IMR-90 (cell line): ENCODE measurements at regions not wholly inside any gene's neighbourhood (a gene's known extent, or its start where the extent isn't known, plus 50 kb on each side); places are given as distances from the start of the nearest gene placed in this dataset.
A peak's percentile ranks its signal among the peaks of the same experiment; 100 is the strongest.

ENCODE experiments used
- ATAC-seq: fragments of 200-7000 bp; cut with Tn5 transposase; 2 replicates; pipeline ENCODE4 v1.9.1; 2020; ENCODE audit warnings: low read depth, mild to moderate bottlenecking, moderate library complexity
- BruUV-seq: library from RNA; stranded (reverse); fragments of 400-500 nt; replicated peaks from 2 replicates; lab custom pipeline; 2021; lab: Mats Ljungman, UMichigan
- CTCF ChIA-PET: fragments of 300-600 bp; formaldehyde crosslinking; extraction: SDS; loops from one replicate; lab custom pipeline; 2021; ENCODE audit warnings: antibody characterized with exemption; lab: Yijun Ruan, JAX
- POLR2A ChIA-PET: fragments of 300-600 bp; sonication (Branson Sonifier 250); formaldehyde crosslinking; loops from one replicate; lab custom pipeline; 2022; ENCODE audit warnings: antibody characterized with exemption; ENCODE audit not compliant: unreplicated experiment; lab: Charles Lee
- DNase-seq: peaks from one replicate; pipeline ENCODE4 v3.0.0; 2013
- H2AFZ ChIP-seq: replicated peaks from 2 replicates; pipeline ENCODE3; 2013; ENCODE audit warnings: low read length, mild to moderate bottlenecking; ENCODE audit not compliant: poor library complexity
- H2AK5ac ChIP-seq: 2 replicates; pipeline ENCODE4 v1.6.1; 2013; ENCODE audit warnings: low read depth, low read length, inconsistent platforms
- H2AK9ac ChIP-seq: replicated peaks from 2 replicates; pipeline ENCODE3; 2013; ENCODE audit warnings: mild to moderate bottlenecking, low read depth, low read length, moderate library complexity; ENCODE audit not compliant: poor library complexity
- H2BK120ac ChIP-seq: 2 replicates; pipeline ENCODE4 v1.6.1; 2013; ENCODE audit warnings: low read depth, low read length, inconsistent platforms
- H2BK15ac ChIP-seq: 3 replicates; pipeline ENCODE4 v1.6.1; 2013; ENCODE audit warnings: low read depth, low read length, inconsistent platforms
- H2BK20ac ChIP-seq: 2 replicates; pipeline ENCODE4 v1.6.1; 2013; ENCODE audit warnings: low read depth, mild to moderate bottlenecking, inconsistent platforms, low read length, moderate library complexity
- H2BK5ac ChIP-seq: 2 replicates; pipeline ENCODE4 v1.6.1; 2013; ENCODE audit warnings: mild to moderate bottlenecking, low read depth, low read length, inconsistent platforms; ENCODE audit not compliant: poor library complexity, severe bottlenecking
- H3K14ac ChIP-seq: replicated peaks from 2 replicates; pipeline ENCODE4 v1.6.1; 2013; ENCODE audit warnings: low read depth, low read length, inconsistent platforms
- H3K18ac ChIP-seq: 2 replicates; pipeline ENCODE4 v1.6.1; 2013; ENCODE audit warnings: low read depth, low read length, control low read depth
- H3K23ac ChIP-seq: 2 replicates; pipeline ENCODE4 v1.6.1; 2013; ENCODE audit warnings: low read depth, low read length, inconsistent platforms
- H3K27ac ChIP-seq: 2 replicates; pipeline ENCODE4 v1.5.1; 2013; ENCODE audit warnings: mild to moderate bottlenecking, control low read depth, low read length; ENCODE audit not compliant: insufficient read depth
- H3K27me3 ChIP-seq: 2 replicates; pipeline ENCODE4 v1.6.1; 2013; ENCODE audit warnings: low read length; ENCODE audit not compliant: control insufficient read depth, insufficient read depth
- H3K36me3 ChIP-seq: 2 replicates; pipeline ENCODE4 v1.6.1; 2013; ENCODE audit warnings: low read length, mixed read lengths; ENCODE audit not compliant: control insufficient read depth, insufficient read depth
- H3K4ac ChIP-seq: 2 replicates; pipeline ENCODE4 v1.6.1; 2013; ENCODE audit warnings: low read depth, low read length, inconsistent platforms
- H3K4me1 ChIP-seq: 2 replicates; pipeline ENCODE4 v1.6.1; 2013; ENCODE audit warnings: low read length, mixed read lengths; ENCODE audit not compliant: control insufficient read depth, insufficient read depth
- H3K4me2 ChIP-seq: 2 replicates; pipeline ENCODE4 v1.6.1; 2013; ENCODE audit warnings: low read depth, mild to moderate bottlenecking, control low read depth, low read length, moderate library complexity
- H3K4me3 ChIP-seq: 2 replicates; pipeline ENCODE4 v1.5.1; 2013; ENCODE audit warnings: low read depth, mild to moderate bottlenecking, control low read depth, low read length, moderate library complexity; ENCODE audit not compliant: insufficient read depth
- H3K56ac ChIP-seq: 2 replicates; pipeline ENCODE4 v1.6.1; 2013; ENCODE audit warnings: low read length, inconsistent platforms; ENCODE audit not compliant: insufficient read depth; ENCODE audit errors: extremely low read depth
- H3K79me1 ChIP-seq, 2 experiments: 2 replicates each; pipeline ENCODE4 v1.6.1; 2013; ENCODE audit warnings: low read length in 2 of 2, inconsistent platforms in 1 of 2, low read depth in 1 of 2
- H3K9ac ChIP-seq: 2 replicates; pipeline ENCODE4 v1.6.1; 2013; ENCODE audit warnings: low read depth, low read length, control low read depth
- H3K9me1 ChIP-seq: 2 replicates; pipeline ENCODE4 v1.6.1; 2013; ENCODE audit warnings: low read length, inconsistent platforms; ENCODE audit not compliant: insufficient read depth
- H3K9me3 ChIP-seq: 2 replicates; pipeline ENCODE4 v1.6.1; 2013; ENCODE audit warnings: low read length; ENCODE audit not compliant: control insufficient read depth, insufficient read depth
- H4K20me1 ChIP-seq: 2 replicates; pipeline ENCODE4 v1.6.1; 2013; ENCODE audit warnings: low read length, inconsistent platforms; ENCODE audit not compliant: insufficient read depth
- H4K5ac ChIP-seq: 2 replicates; pipeline ENCODE4 v1.6.1; 2013; ENCODE audit warnings: mild to moderate bottlenecking, low read depth, low read length, control low read depth
- H4K8ac ChIP-seq, 2 experiments: 2 replicates each; pipeline ENCODE4 v1.6.1; 2013; ENCODE audit warnings: low read depth in 2 of 2, low read length in 2 of 2, control low read depth in 1 of 2, inconsistent platforms in 1 of 2
- H4K91ac ChIP-seq: 2 replicates; pipeline ENCODE4 v1.6.1; 2013; ENCODE audit warnings: low read depth, low read length, inconsistent platforms; ENCODE audit not compliant: insufficient read depth
- BHLHE40 ChIP-seq: fragments of 150-350 bp; IDR thresholded peaks from 2 replicates; pipeline ENCODE4 v1.6.1; 2016; ENCODE audit warnings: mild to moderate bottlenecking, low read depth, low read length
- CEBPB ChIP-seq: IDR thresholded peaks from 2 replicates; pipeline ENCODE4 v1.6.1; 2012; ENCODE audit warnings: low read depth, low read length, improper control_type of control experiment
- CHD1 ChIP-seq: IDR thresholded peaks from 2 replicates; pipeline ENCODE4 v1.6.1; 2012; ENCODE audit warnings: low read depth, low read length, improper control_type of control experiment
- CTCF ChIP-seq: conservative IDR thresholded peaks from 2 replicates; pipeline ENCODE4 v1.5.1; 2012; ENCODE audit warnings: mild to moderate bottlenecking, low read depth, low read length, improper control_type of control experiment
- ELK1 ChIP-seq: fragments of 150-350 bp; IDR thresholded peaks from 2 replicates; pipeline ENCODE4 v1.6.1; 2016; ENCODE audit warnings: low read depth, mild to moderate bottlenecking, low read length, moderate library complexity, borderline replicate concordance
- FOS ChIP-seq: fragments of 150-350 bp; IDR thresholded peaks from 2 replicates; pipeline ENCODE4 v1.6.1; 2016; ENCODE audit warnings: low read depth, low read length
- MAFK ChIP-seq: IDR thresholded peaks from 2 replicates; pipeline ENCODE4 v1.6.1; 2012; ENCODE audit warnings: low read depth, low read length, improper control_type of control experiment
- MAZ ChIP-seq: IDR thresholded peaks from 2 replicates; pipeline ENCODE4 v1.6.1; 2012; ENCODE audit warnings: low read depth, mild to moderate bottlenecking, low read length, improper control_type of control experiment, moderate library complexity, borderline replicate concordance
- MXI1 ChIP-seq: IDR thresholded peaks from 2 replicates; pipeline ENCODE4 v1.6.1; 2012; ENCODE audit warnings: low read depth, mild to moderate bottlenecking, low read length, moderate library complexity, borderline replicate concordance
- NFE2L2 ChIP-seq: fragments of 150-350 bp; IDR thresholded peaks from 2 replicates; pipeline ENCODE4 v1.6.1; 2016; ENCODE audit warnings: low read depth, mild to moderate bottlenecking, low read length
- POLR2A ChIP-seq: IDR thresholded peaks from 2 replicates; pipeline ENCODE4 v1.6.1; 2012; ENCODE audit warnings: mild to moderate bottlenecking, low read depth, low read length
- RAD21 ChIP-seq: IDR thresholded peaks from 2 replicates; pipeline ENCODE4 v1.6.1; 2012; ENCODE audit warnings: low read length, improper control_type of control experiment
- RCOR1 ChIP-seq: IDR thresholded peaks from 2 replicates; pipeline ENCODE4 v1.6.1; 2012; ENCODE audit warnings: mild to moderate bottlenecking, low read length, improper control_type of control experiment; ENCODE audit not compliant: insufficient replicate concordance
- RFX5 ChIP-seq: IDR thresholded peaks from 2 replicates; pipeline ENCODE4 v1.8.0; 2012; ENCODE audit warnings: low read depth, mild to moderate bottlenecking, low read length, moderate library complexity
- SMC3 ChIP-seq: fragments of 150-350 bp; IDR thresholded peaks from 2 replicates; pipeline ENCODE4 v1.6.1; 2016; ENCODE audit warnings: low read depth, mild to moderate bottlenecking, antibody characterized with exemption, low read length, moderate library complexity
- USF2 ChIP-seq: fragments of 150-350 bp; IDR thresholded peaks from 2 replicates; pipeline ENCODE4 v1.6.1; 2017; ENCODE audit warnings: mild to moderate bottlenecking, antibody characterized with exemption, low read length, low read depth
- WGBS, 2 experiments: methylation state at CpG; one replicate each; pipeline versions ENCODE4 v1.1.5 to v1.1.7; 2013; ENCODE audit warnings: missing lambda C conversion rate in 2 of 2; ENCODE audit not compliant: insufficient read length in 1 of 2; ENCODE audit errors: extremely low coverage in 2 of 2; 5-methylcytosine and 5-hydroxymethylcytosine counted together
- dilution Hi-C: fragments of 300-500 bp; cut with HindIII; formaldehyde crosslinking; loops from one replicate; pipeline ENCODE4 v1.14.3; 2018; ENCODE audit warnings: low sequenced_read_pairs; ENCODE audit not compliant: unreplicated experiment
- in situ Hi-C: fragments of 300-500 bp; cut with MboI; formaldehyde crosslinking; loops from 3 replicates; pipeline ENCODE4 v1.14.3; 2019; ENCODE audit warnings: low sequenced_read_pairs, inconsistent platforms, mixed read lengths
- intact Hi-C: fragments of 100-400 bp; cut with micrococcal nuclease; formaldehyde crosslinking; loops from 2 replicates; pipeline ENCODE4 v1.10.0; 2022

GRCh38 chr1:79190074-79190473 lies 183.5 kb upstream of the ADGRL4 start:
- H2BK120ac ChIP-seq: 0 out of 2 replicates have a peak overlapping the region, but pooled peaks have one; percentile 35
- no peak overlapping the region for H4K8ac ChIP-seq
- H3K14ac ChIP-seq: peak overlapping the region; percentile 78
- H3K4me2 ChIP-seq: no peak overlapping the region
- H2BK20ac ChIP-seq: 0 out of 2 replicates have a peak overlapping the region, but pooled peaks have one; percentile 18
- no peaks in the 10 kb centered on the region for H4K20me1 ChIP-seq
- H3K4me3 ChIP-seq: no peak overlapping the region
- DNase-seq (peak; percentile 3), ATAC-seq (no peak)
- no peak overlapping the region for H3K27ac ChIP-seq
- dilution Hi-C loops: no loop called here
- no peak overlapping the region for H3K23ac ChIP-seq
- 100% methylated on average over 1 of the region's 1 CpG; no CpG with 5 or more reads in 1 of the 2 experiments for WGBS, 2 experiments
- BruUV-seq: no TSS peak
- no peak overlapping the region for H3K18ac ChIP-seq
- in situ Hi-C loops: no loop called here
- ChIA-PET POLR2A (no interaction called here), CTCF (no interaction called here)
- peaks cover 2% of the 10 kb centered on the region; the same call in 1 of the 2 replicates for H3K9me1 ChIP-seq
- H2AK5ac ChIP-seq: no peak overlapping the region
- H2AFZ ChIP-seq: no peak overlapping the region
- H2AK9ac ChIP-seq: no peak overlapping the region
- no peaks in the 10 kb centered on the region for H3K79me1 ChIP-seq
- intact Hi-C loops: no loop called here
- H3K9me3 ChIP-seq: no peaks in the 10 kb centered on the region
- 0 out of 3 replicates have a peak overlapping the region, but pooled peaks have one; percentile 32 for H2BK15ac ChIP-seq
- no peak overlapping the region for H3K9ac ChIP-seq
- no peak overlapping the region for H4K5ac ChIP-seq
- peaks cover 2% of the 10 kb centered on the region for H3K4me1 ChIP-seq
- no peak overlapping the region for H3K56ac ChIP-seq
- H3K36me3 ChIP-seq: no peaks in the 10 kb centered on the region
- H4K91ac ChIP-seq: no peak overlapping the region
- no peak overlapping the region for H2BK5ac ChIP-seq
- no peak overlapping the region for H3K4ac ChIP-seq
- H3K27me3 ChIP-seq: no peaks in the 10 kb centered on the region
- TF ChIP-seq USF2: no peak
- TF ChIP-seq NFE2L2: no peak
- no peak for TF ChIP-seq RCOR1
- no peak for TF ChIP-seq RAD21
- no peak for TF ChIP-seq MAZ
- TF ChIP-seq ELK1: no peak
- TF ChIP-seq RFX5: no peak
- no peak for TF ChIP-seq POLR2A
- TF ChIP-seq SMC3: no peak
- TF ChIP-seq CHD1: no peak
- TF ChIP-seq BHLHE40: no peak
- no peak for TF ChIP-seq CTCF
- no peak for TF ChIP-seq CEBPB
- TF ChIP-seq MXI1: no peak
- TF ChIP-seq FOS: no peak
- no peak for TF ChIP-seq MAFK
